Stimulated activated CD4-positive, alpha-beta T cell treated with anti-CD3 and anti-CD28 coated beads, Interleukin-15, amount 100 ng/mL, for 48 hours (primary cell): ENCODE measurements at regions not wholly inside any gene's neighbourhood (a gene's known extent, or its start where the extent isn't known, plus 50 kb on each side); places are given as distances from the start of the nearest gene placed in this dataset.
"Not testable (repeated sequence)": the region's sequence is repeated elsewhere in the genome, so short reads cannot be mapped to it uniquely, and the experiment has no call there.

Experiments
- DNase-seq, 2 donors: peaks; one replicate each; pipeline ENCODE4 v3.0.0-alpha.2; 2020; ENCODE audit warnings: low read depth in 2 of 2

- DNase-seq, result no peak
Observed at GRCh38 chr4:171002246-171002645, 811.0 kb upstream of the GALNTL6 start.

- no peak for DNase-seq
Observed at GRCh38 chr4:170990989-170991589, 822.1 kb upstream of the GALNTL6 start.

GRCh38 chr4:170988446-170988845 lies 824.8 kb upstream of the GALNTL6 start:
- no peak for DNase-seq

GRCh38 chr4:170979736-170980135 lies 833.5 kb upstream of the GALNTL6 start:
- no peak for DNase-seq

- DNase-seq, result no peak
Observed at GRCh38 chr4:170978990-170979389, 834.2 kb upstream of the GALNTL6 start.

GRCh38 chr4:170949084-170949483 lies 859.3 kb upstream of the AADAT start:
- DNase-seq, result no peak

GRCh38 chr4:170940043-170940724 lies 850.4 kb upstream of the AADAT start:
- no peak for DNase-seq

GRCh38 chr4:170938588-170938987 lies 848.8 kb upstream of the AADAT start:
- no peak for DNase-seq

- DNase-seq, result no peak
Observed at GRCh38 chr4:170931321-170931720, 841.6 kb upstream of the AADAT start.

- no peak for DNase-seq
Observed at GRCh38 chr4:170888660-170889059, 798.9 kb upstream of the AADAT start.

GRCh38 chr4:170887396-170887795 lies 797.6 kb upstream of the AADAT start:
- no peak for DNase-seq

- no peak for DNase-seq
Observed at GRCh38 chr4:170884969-170885570, 795.3 kb upstream of the AADAT start.

- not testable (repeated sequence) for DNase-seq
Observed at GRCh38 chr4:170881646-170882045, 791.9 kb upstream of the AADAT start.

- no peak for DNase-seq
Observed at GRCh38 chr4:170875868-170876267, 786.1 kb upstream of the AADAT start.

GRCh38 chr4:170872794-170873193 lies 783.0 kb upstream of the AADAT start:
- no peak for DNase-seq

GRCh38 chr4:170868170-170868569 lies 778.4 kb upstream of the AADAT start:
- DNase-seq, result no peak

GRCh38 chr4:170854097-170854496 lies 764.3 kb upstream of the AADAT start:
- no peak for DNase-seq

GRCh38 chr4:170853422-170854021 lies 763.8 kb upstream of the AADAT start:
- DNase-seq, result no peak

- DNase-seq, result no peak
Observed at GRCh38 chr4:170849969-170850368, 760.2 kb upstream of the AADAT start.

GRCh38 chr4:170827562-170828274 lies 738.0 kb upstream of the AADAT start:
- no peak for DNase-seq

GRCh38 chr4:170818786-170819185 lies 729.0 kb upstream of the AADAT start:
- DNase-seq, result no peak

- DNase-seq, result no peak
Observed at GRCh38 chr4:170805352-170805751, 715.6 kb upstream of the AADAT start.
